ENCODE measurements at regions not wholly inside any gene's neighbourhood (a gene's known extent, or its start where the extent isn't known, plus 50 kb on each side); places are given as distances from the start of the nearest gene placed in this dataset.

GRCh38 chr6:77011929-77012545 lies 451.3 kb downstream of the HTR1B start:
- no peak for TF ChIP-seq CTCF (IDR thresholded peaks at IDR 0.05 in 2 of 3, conservative IDR thresholded peaks at IDR 0.05 in 1 of 3; ENCODE audit: borderline replicate concordance in 1 of 3, insufficient read depth in 1 of 3, low read depth in 2 of 3, low read length in 2 of 3)
- TF ChIP-seq ZNF274 (IDR thresholded peaks at IDR 0.05; ENCODE audit: low read depth, low read length), result no peak
- no peak for TF ChIP-seq RAD21 (IDR thresholded peaks at IDR 0.05; ENCODE audit: low read depth)
- no peak for TF ChIP-seq ELF1 (IDR thresholded peaks at IDR 0.05; ENCODE audit: borderline replicate concordance, low read depth)
- no peak for TF ChIP-seq MAX (IDR thresholded peaks at IDR 0.05)
- no peak for TF ChIP-seq ATF3 (IDR thresholded peaks at IDR 0.05)
- no peak for TF ChIP-seq REST (IDR thresholded peaks at IDR 0.05; ENCODE audit: low read depth)
- no peak for TF ChIP-seq ZBTB33 (IDR thresholded peaks at IDR 0.05; ENCODE audit: extremely low read depth, insufficient replicate concordance, low read length)
- TF ChIP-seq POLR2A (IDR thresholded peaks at IDR 0.05; ENCODE audit: borderline replicate concordance, extremely low read depth, insufficient read depth, insufficient read length), result no peak
- no peak for TF ChIP-seq SP1 (IDR thresholded peaks at IDR 0.05; ENCODE audit: low read depth)
- no peak for TF ChIP-seq YY1 (IDR thresholded peaks at IDR 0.05; ENCODE audit: extremely low read depth, insufficient replicate concordance, low read depth, low read length)
- TF ChIP-seq SRF (IDR thresholded peaks at IDR 0.05; ENCODE audit: low read depth), result no peak
- no peak for TF ChIP-seq EZH2phosphoT487 (IDR thresholded peaks at IDR 0.05; ENCODE audit: borderline replicate concordance)
